B cell (primary cell): ENCODE measurements at regions not wholly inside any gene's neighbourhood (a gene's known extent, or its start where the extent isn't known, plus 50 kb on each side); places are given as distances from the start of the nearest gene placed in this dataset.

ENCODE experiments used
- CTCF ChIP-seq: fragments of 200-600 bp; IDR thresholded peaks from one replicate; pipeline ENCODE4 v1.8.0; 2022; ENCODE audit warnings: antibody characterized with exemption, mild to moderate bottlenecking
- EZH2 ChIP-seq: IDR thresholded peaks from 2 replicates; pipeline ENCODE4 v1.6.1; 2012; ENCODE audit warnings: borderline replicate concordance, low read depth, mild to moderate bottlenecking, moderate library complexity, low read length; ENCODE audit not compliant: insufficient read depth, poor library complexity, severe bottlenecking

GRCh38 chr3:67821135-67821534 is 166.7 kb upstream of the SUCLG2 start:
- TF ChIP-seq EZH2: no peak
- no peak for TF ChIP-seq CTCF
